Muscle layer of colon (tissue), 2 donors: ENCODE measurements at regions not wholly inside any gene's neighbourhood (a gene's known extent, or its start where the extent isn't known, plus 50 kb on each side); places are given as distances from the start of the nearest gene placed in this dataset.

ENCODE experiments used
- H3K27ac ChIP-seq: one replicate; pipeline ENCODE4 v1.7.0; 2013; ENCODE audit warnings: low read depth, mild to moderate bottlenecking, low read length, moderate library complexity
- H3K27me3 ChIP-seq, 2 donors: one replicate each; pipeline ENCODE4 v1.7.0; 2013; ENCODE audit warnings: low read length in 2 of 2, mild to moderate bottlenecking in 2 of 2; ENCODE audit not compliant: insufficient read depth in 2 of 2, control insufficient read depth in 1 of 2
- H3K36me3 ChIP-seq: one replicate; pipeline ENCODE4 v1.7.0; 2013; ENCODE audit warnings: mild to moderate bottlenecking, low read length; ENCODE audit not compliant: insufficient read depth
- H3K4me1 ChIP-seq: one replicate; pipeline ENCODE4 v1.7.0; 2013; ENCODE audit warnings: mild to moderate bottlenecking, low read length; ENCODE audit not compliant: insufficient read depth
- H3K4me3 ChIP-seq, 2 donors: one replicate each; pipeline ENCODE4 v1.7.0; 2013; ENCODE audit warnings: low read length in 2 of 2, low read depth in 1 of 2, mild to moderate bottlenecking in 1 of 2, moderate library complexity in 1 of 2
- H3K9ac ChIP-seq: one replicate; pipeline ENCODE4 v1.7.0; 2013; ENCODE audit warnings: low read length
- H3K9me3 ChIP-seq: one replicate; pipeline ENCODE4 v1.7.0; 2013; ENCODE audit warnings: mild to moderate bottlenecking, low read length
- donor health status: abdominal sarcoma.
- donor health status: Adenocarcinoma of cecum.

- H3K4me1 ChIP-seq: no peaks in the 10 kb centered on the region
- H3K9me3 ChIP-seq: no peaks in the 10 kb centered on the region
- H3K9ac ChIP-seq: no peak overlapping the region
- H3K27me3 ChIP-seq: no peaks in the 10 kb centered on the region
- H3K36me3 ChIP-seq: no peaks in the 10 kb centered on the region
- H3K4me3 ChIP-seq: no peak overlapping the region
- no peak overlapping the region for H3K27ac ChIP-seq
These were observed 375.6 kb upstream of the EPHA5 start for GRCh38 chr4:66045913-66046312.

DNA sequence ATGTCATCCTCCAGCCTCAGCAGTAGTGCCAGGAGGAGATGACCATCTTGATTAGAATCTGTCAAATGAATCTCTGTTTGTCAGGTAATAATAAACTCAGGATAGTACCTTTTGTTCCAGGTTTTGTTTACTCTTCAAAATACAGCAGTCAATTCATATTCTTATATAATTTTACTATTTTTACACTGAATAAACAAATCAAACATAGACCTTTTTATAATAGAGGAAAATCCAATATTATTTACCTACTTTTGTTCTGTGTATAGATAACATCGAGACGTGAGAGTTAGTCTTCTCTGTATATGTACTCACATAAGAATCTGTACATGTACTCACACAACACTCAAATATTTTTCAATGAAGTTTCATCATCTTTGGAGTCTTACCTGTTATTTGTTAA lies 365.4 kb upstream of the EPHA5 start:
- Histone ChIP-seq H3K27me3 (no peaks in the 10 kb centered on the region), H3K27ac (no peak overlapping the region)

DNA sequence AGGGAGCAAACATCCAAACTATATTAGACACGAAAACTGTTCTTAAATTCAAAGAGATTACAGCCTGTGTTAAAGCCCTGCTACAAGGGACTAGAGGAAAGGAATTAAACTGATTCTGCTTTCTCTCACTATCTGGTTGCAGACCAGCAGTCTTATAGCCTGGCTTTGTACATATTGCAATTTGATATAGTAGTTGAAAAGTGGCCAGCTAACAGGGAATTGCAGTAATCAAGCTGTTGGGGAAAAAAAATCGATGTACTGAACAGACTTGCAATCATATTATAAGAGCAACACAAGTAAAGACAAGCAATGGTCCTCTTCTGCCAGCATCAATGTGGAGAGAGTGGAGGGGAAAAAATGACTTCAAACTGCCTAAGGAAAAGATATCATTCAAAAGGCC lies 364.4 kb upstream of the EPHA5 start:
- no peaks in the 10 kb centered on the region for H3K27me3 ChIP-seq
- H3K9ac ChIP-seq: no peak overlapping the region
- H3K4me3 ChIP-seq: no peak overlapping the region
- no peaks in the 10 kb centered on the region for H3K4me1 ChIP-seq
- no peaks in the 10 kb centered on the region for H3K36me3 ChIP-seq
- no peak overlapping the region for H3K27ac ChIP-seq
- no peaks in the 10 kb centered on the region for H3K9me3 ChIP-seq

More for the DNA sequence above, 365.4 kb upstream of the EPHA5 start:
- Histone ChIP-seq H3K4me3 (no peak overlapping the region), H3K9ac (no peak overlapping the region), H3K9me3 (no peaks in the 10 kb centered on the region), H3K4me1 (no peaks in the 10 kb centered on the region), H3K36me3 (no peaks in the 10 kb centered on the region)

DNA sequence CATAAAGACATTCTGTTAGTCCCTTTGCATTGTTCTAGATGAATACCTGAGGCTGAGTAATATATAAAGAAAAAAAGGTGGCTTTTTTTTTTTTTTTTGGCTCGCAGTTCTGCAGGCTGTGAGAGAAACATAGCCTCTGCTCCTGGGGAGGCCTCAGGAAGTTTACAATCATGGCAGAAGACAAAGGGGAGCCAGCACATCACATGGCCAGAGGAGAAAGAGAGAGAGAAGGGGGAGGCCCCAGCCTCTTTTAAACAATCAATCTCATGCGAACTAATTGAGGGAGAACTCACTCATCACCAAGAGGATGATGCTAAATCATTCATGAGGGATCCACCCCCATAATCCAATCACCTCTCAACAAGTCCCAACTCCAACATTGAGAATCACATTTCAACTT lies 364.0 kb upstream of the EPHA5 start:
- Histone ChIP-seq H3K9ac (no peak overlapping the region), H3K9me3 (no peaks in the 10 kb centered on the region), H3K27ac (no peak overlapping the region), H3K27me3 (no peaks in the 10 kb centered on the region), H3K4me3 (no peak overlapping the region), H3K36me3 (no peaks in the 10 kb centered on the region), H3K4me1 (no peaks in the 10 kb centered on the region)

DNA sequence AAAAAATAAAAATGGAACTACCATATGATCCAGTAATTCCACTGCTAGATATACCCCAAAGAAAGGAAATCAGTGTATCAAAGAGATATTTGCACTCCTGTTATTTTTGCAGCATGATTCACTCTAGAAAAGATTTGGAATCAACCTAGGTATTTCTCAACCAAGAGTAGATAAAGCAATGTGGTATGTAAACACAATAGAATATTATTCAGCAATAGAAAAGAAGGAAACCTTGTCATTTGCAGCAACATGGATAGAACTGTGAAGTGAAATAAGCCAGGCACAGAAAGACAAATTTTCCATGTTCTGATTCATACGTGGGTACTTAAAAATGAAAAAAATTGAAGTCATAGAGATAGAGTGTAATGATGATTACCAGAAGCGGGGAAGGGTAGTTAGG lies 362.3 kb upstream of the EPHA5 start:
- Histone ChIP-seq H3K27ac (no peak overlapping the region), H3K9me3 (no peaks in the 10 kb centered on the region), H3K4me1 (no peaks in the 10 kb centered on the region), H3K9ac (no peak overlapping the region), H3K36me3 (no peaks in the 10 kb centered on the region), H3K4me3 (no peak overlapping the region), H3K27me3 (no peaks in the 10 kb centered on the region)

DNA sequence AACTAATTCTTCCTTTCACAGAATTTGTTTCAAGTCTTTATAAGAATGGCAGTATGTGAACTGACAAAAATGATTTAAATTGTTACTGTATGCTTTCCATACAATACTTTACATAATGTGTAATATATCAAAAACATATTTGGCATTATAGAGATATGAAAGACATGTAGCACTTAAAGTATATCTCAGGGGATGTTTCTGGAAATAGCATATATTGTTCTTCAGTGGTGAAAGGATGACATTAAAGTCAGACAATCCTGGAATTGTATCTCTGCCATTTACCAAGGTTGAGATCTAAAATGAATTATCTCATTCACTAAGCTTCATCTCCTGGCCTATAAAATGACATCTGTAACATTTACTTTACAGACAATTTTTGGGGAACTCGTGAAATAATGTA lies 358.4 kb upstream of the EPHA5 start:
- H3K9ac ChIP-seq: no peak overlapping the region
- no peaks in the 10 kb centered on the region for H3K9me3 ChIP-seq
- no peak overlapping the region for H3K4me3 ChIP-seq
- H3K36me3 ChIP-seq: no peaks in the 10 kb centered on the region
- no peaks in the 10 kb centered on the region for H3K4me1 ChIP-seq
- no peak overlapping the region for H3K27ac ChIP-seq
- no peaks in the 10 kb centered on the region for H3K27me3 ChIP-seq

GRCh38 chr4:66023061-66023460 lies 352.8 kb upstream of the EPHA5 start:
- H3K4me3 ChIP-seq: no peak overlapping the region
- no peak overlapping the region for H3K9ac ChIP-seq
- H3K27me3 ChIP-seq: no peaks in the 10 kb centered on the region
- no peaks in the 10 kb centered on the region for H3K4me1 ChIP-seq
- no peak overlapping the region for H3K27ac ChIP-seq
- no peaks in the 10 kb centered on the region for H3K9me3 ChIP-seq
- H3K36me3 ChIP-seq: no peaks in the 10 kb centered on the region

GRCh38 chr4:66017671-66018070 lies 347.4 kb upstream of the EPHA5 start:
- no peak overlapping the region for H3K27ac ChIP-seq
- no peaks in the 10 kb centered on the region for H3K4me1 ChIP-seq
- H3K36me3 ChIP-seq: no peaks in the 10 kb centered on the region
- H3K9ac ChIP-seq: no peak overlapping the region
- no peak overlapping the region for H3K4me3 ChIP-seq
- H3K9me3 ChIP-seq: no peaks in the 10 kb centered on the region
- H3K27me3 ChIP-seq: no peaks in the 10 kb centered on the region

GRCh38 chr4:66016240-66016639 lies 346.0 kb upstream of the EPHA5 start:
- no peaks in the 10 kb centered on the region for H3K36me3 ChIP-seq
- H3K9ac ChIP-seq: no peak overlapping the region
- H3K4me1 ChIP-seq: no peaks in the 10 kb centered on the region
- no peak overlapping the region for H3K27ac ChIP-seq
- no peaks in the 10 kb centered on the region for H3K9me3 ChIP-seq
- no peaks in the 10 kb centered on the region for H3K27me3 ChIP-seq
- H3K4me3 ChIP-seq: no peak overlapping the region

DNA sequence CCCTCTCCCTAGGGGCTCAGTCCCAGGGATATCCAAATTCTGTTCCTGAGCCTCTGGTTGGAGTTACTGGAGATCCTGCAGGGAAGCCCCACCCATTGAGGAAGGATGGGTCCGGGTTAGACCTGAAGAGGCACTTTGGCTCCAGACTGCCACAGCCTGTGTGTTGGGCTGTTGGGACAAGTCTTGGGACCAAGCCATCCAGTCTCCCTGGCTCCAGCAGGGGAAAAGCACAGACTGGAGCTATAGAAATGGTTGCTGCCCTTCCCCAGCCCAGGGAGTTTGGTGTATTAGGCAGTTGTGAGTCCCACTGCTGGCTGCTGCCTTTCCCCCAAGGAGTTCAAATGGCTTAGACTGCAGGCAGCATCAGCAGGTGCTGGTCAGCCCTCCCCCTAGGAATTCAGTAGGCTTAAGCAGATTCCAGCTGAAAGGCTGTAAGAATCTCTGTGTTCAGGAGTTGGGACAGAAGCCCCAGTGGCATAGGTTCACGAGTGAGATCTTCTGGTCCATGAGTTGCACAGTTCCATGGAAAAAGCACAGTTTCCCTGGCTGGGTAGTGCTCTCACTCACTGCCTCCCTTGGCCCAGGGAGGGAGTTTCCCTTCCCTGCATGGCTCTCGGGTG lies 344.0 kb upstream of the EPHA5 start:
- no peaks in the 10 kb centered on the region for H3K4me1 ChIP-seq
- no peaks in the 10 kb centered on the region for H3K9me3 ChIP-seq
- no peaks in the 10 kb centered on the region for H3K27me3 ChIP-seq
- no peak overlapping the region for H3K4me3 ChIP-seq
- H3K9ac ChIP-seq: no peak overlapping the region
- no peak overlapping the region for H3K27ac ChIP-seq
- H3K36me3 ChIP-seq: no peaks in the 10 kb centered on the region

DNA sequence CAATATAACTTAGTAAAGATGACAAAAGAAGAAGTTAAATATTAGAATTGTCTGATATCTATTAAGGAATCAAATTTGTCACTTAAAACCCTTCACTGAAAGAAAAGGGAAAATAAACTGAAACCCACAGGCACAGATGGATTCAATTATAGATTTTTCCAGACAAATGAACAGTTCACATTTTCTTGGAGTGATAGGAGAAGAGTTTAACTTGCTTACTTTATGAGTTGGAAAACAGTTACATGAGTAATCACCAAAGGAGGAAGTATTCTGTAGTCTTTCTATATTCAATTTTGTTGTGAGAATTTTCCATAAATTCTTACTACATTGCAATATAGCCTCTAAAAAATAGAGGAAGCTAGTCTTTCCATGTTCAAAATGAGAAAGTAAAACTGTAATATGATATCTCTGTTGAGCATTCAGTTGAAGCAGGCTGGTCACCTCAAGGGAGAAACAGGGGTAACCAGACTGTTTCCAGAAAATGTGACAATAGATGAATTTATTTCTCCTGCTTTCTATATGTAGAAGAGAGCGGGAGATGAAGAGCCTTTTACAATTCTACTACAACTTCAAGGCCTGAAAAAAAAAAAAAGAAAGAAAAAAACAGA lies 330.3 kb upstream of the EPHA5 start:
- H3K27me3 ChIP-seq: no peaks in the 10 kb centered on the region
- H3K36me3 ChIP-seq: no peaks in the 10 kb centered on the region
- H3K27ac ChIP-seq: no peak overlapping the region

DNA sequence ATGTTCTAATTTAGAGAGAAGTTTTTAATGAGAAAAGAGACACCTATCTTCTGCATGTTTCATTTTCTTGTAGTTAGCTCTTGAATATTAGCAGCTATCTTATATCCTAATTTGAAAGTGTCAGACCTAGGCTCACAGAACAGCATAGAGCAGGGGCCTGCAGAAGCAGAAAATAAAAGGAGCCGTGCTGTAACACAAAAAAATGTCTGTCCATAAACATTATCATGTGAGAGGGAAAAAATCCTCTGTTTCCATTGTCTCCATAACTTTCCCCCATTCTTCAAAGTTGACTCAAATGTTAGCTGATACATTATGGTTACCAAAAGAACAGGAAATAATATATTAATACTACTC lies 329.2 kb upstream of the EPHA5 start:
- no peak overlapping the region for H3K9ac ChIP-seq
- H3K4me1 ChIP-seq: no peaks in the 10 kb centered on the region
- no peak overlapping the region for H3K27ac ChIP-seq
- no peaks in the 10 kb centered on the region for H3K9me3 ChIP-seq
- no peaks in the 10 kb centered on the region for H3K27me3 ChIP-seq
- no peak overlapping the region for H3K4me3 ChIP-seq
- no peaks in the 10 kb centered on the region for H3K36me3 ChIP-seq

More for the DNA sequence above, 330.3 kb upstream of the EPHA5 start:
- H3K4me3 ChIP-seq: no peak overlapping the region
- H3K9ac ChIP-seq: no peak overlapping the region
- H3K9me3 ChIP-seq: no peaks in the 10 kb centered on the region
- H3K4me1 ChIP-seq: no peaks in the 10 kb centered on the region
